Keratinocyte (primary cell): ENCODE measurements at regions not wholly inside any gene's neighbourhood (a gene's known extent, or its start where the extent isn't known, plus 50 kb on each side); places are given as distances from the start of the nearest gene placed in this dataset.
"Not testable (repeated sequence)": the region's sequence is repeated elsewhere in the genome, so short reads cannot be mapped to it uniquely, and the experiment has no call there.

ENCODE experiments used
- DNase-seq: peaks from one replicate; pipeline ENCODE4 v3.0.0-alpha.2; 2011; ENCODE audit warnings: low read depth, missing footprints, low spot score
- FAIRE-seq: peaks from 2 replicates; lab custom pipeline; 2011; peaks lifted over from hg19 to GRCh38; lab: Jason Lieb, UNC
- H2AFZ ChIP-seq: 2 replicates; pipeline ENCODE4 v1.6.0; 2012; ENCODE audit warnings: low read length, control low read depth, inconsistent platforms; ENCODE audit not compliant: control insufficient read depth
- H3K27ac ChIP-seq: 2 replicates; pipeline ENCODE4 v1.5.1; 2011; ENCODE audit warnings: low read length; ENCODE audit not compliant: control insufficient read depth, insufficient read depth
- H3K27me3 ChIP-seq: 3 replicates; pipeline ENCODE4 v1.6.0; 2011; ENCODE audit warnings: low read length; ENCODE audit not compliant: control insufficient read depth, insufficient read depth; ENCODE audit errors: extremely low read depth
- H3K36me3 ChIP-seq, 2 experiments: 2 replicates in 1 of 2; 3 replicates in 1 of 2; pipeline ENCODE4 v1.5.1; 2011; ENCODE audit warnings: low read length in 2 of 2, mild to moderate bottlenecking in 1 of 2; ENCODE audit not compliant: control insufficient read depth in 2 of 2, insufficient read depth in 2 of 2; ENCODE audit errors: extremely low read depth in 1 of 2
- H3K4me1 ChIP-seq: 3 replicates; pipeline ENCODE4 v1.5.1; 2011; ENCODE audit warnings: low read length; ENCODE audit not compliant: control insufficient read depth, insufficient read depth; ENCODE audit errors: extremely low read depth
- H3K4me2 ChIP-seq: 3 replicates; pipeline ENCODE4 v1.6.0; 2011; ENCODE audit warnings: low read depth, low read length; ENCODE audit not compliant: control insufficient read depth, insufficient read depth; ENCODE audit errors: extremely low read depth
- H3K4me3 ChIP-seq, 3 experiments: fragments of 200-600 bp in 1 of 3; sonication (generic) in 1 of 3; 2 replicates in 2 of 3; 3 replicates in 1 of 3; pipeline ENCODE4 v1.5.1; 2011 to 2016; ENCODE audit warnings: low read length in 3 of 3, mild to moderate bottlenecking in 3 of 3, control low read depth in 2 of 3, inconsistent platforms in 1 of 3, low read depth in 1 of 3, mixed read lengths in 1 of 3, mixed run types in 1 of 3, moderate library complexity in 1 of 3; ENCODE audit not compliant: control insufficient read depth in 2 of 3, insufficient read depth in 2 of 3; ENCODE audit errors: extremely low read depth in 1 of 3
- H3K79me2 ChIP-seq: 2 replicates; pipeline ENCODE4 v1.6.0; 2012; ENCODE audit warnings: low read length; ENCODE audit not compliant: control insufficient read depth, insufficient read depth
- H3K9ac ChIP-seq: 3 replicates; pipeline ENCODE4 v1.6.0; 2011; ENCODE audit warnings: low read length; ENCODE audit not compliant: control insufficient read depth, insufficient read depth; ENCODE audit errors: extremely low read depth
- H3K9me1 ChIP-seq: 3 replicates; pipeline ENCODE4 v1.6.0; 2011; ENCODE audit warnings: low read length; ENCODE audit not compliant: control insufficient read depth, insufficient read depth; ENCODE audit errors: extremely low read depth
- H3K9me3 ChIP-seq: 2 replicates; pipeline ENCODE4 v1.5.1; 2012; ENCODE audit warnings: low read depth, low read length; ENCODE audit not compliant: control insufficient read depth
- H4K20me1 ChIP-seq: 3 replicates; pipeline ENCODE4 v1.6.0; 2011; ENCODE audit warnings: low read length; ENCODE audit not compliant: control insufficient read depth, insufficient read depth; ENCODE audit errors: extremely low read depth
- CTCF ChIP-seq, 3 experiments: IDR thresholded peaks in 1 of 3; conservative IDR thresholded peaks in 1 of 3; optimal IDR thresholded peaks in 1 of 3; 2 replicates in 2 of 3; 3 replicates in 1 of 3; pipeline versions ENCODE3 to v1.5.1; 2011; ENCODE audit warnings: low read length in 3 of 3, mild to moderate bottlenecking in 3 of 3, moderate library complexity in 2 of 3, control low read depth in 1 of 3, inconsistent platforms in 1 of 3; ENCODE audit not compliant: insufficient read depth in 2 of 3; ENCODE audit errors: extremely low read depth in 1 of 3
- EZH2 ChIP-seq: IDR thresholded peaks from one replicate; pipeline ENCODE4 v1.6.1; 2012; ENCODE audit warnings: inconsistent platforms, mild to moderate bottlenecking, low read length, moderate library complexity
- dilution Hi-C: fragments of 300-500 bp; cut with MboI; formaldehyde crosslinking; loops from one replicate; pipeline ENCODE4 v1.7.0; 2020; ENCODE audit warnings: low sequenced_read_pairs; ENCODE audit not compliant: extremely low pct_ligation_motif_present

- no peak overlapping the region for H3K4me3 ChIP-seq
- no peak overlapping the region for H3K27ac ChIP-seq
- no peak overlapping the region for H3K4me2 ChIP-seq
- H3K9me3 ChIP-seq = no peaks in the 10 kb centered on the region
- no peak for TF ChIP-seq CTCF (optimal IDR thresholded peaks at IDR 0.05 in 1 of 3, IDR thresholded peaks at IDR 0.05 in 1 of 3, conservative IDR thresholded peaks at IDR 0.05 in 1 of 3; ENCODE audit: extremely low read depth in 1 of 3, insufficient read depth in 2 of 3, low read length in 3 of 3)
- TF ChIP-seq EZH2 = no peak
- H3K4me1 ChIP-seq = no peaks in the 10 kb centered on the region
- FAIRE-seq = no peak
- DNase-seq = no peak
- no peaks in the 10 kb centered on the region for H3K79me2 ChIP-seq
- dilution Hi-C loops = no loop called here
- H3K36me3 ChIP-seq = no peaks in the 10 kb centered on the region
- no peaks in the 10 kb centered on the region for H3K9me1 ChIP-seq
- H2AFZ ChIP-seq = no peak overlapping the region
- no peaks in the 10 kb centered on the region for H3K27me3 ChIP-seq
- no peaks in the 10 kb centered on the region for H4K20me1 ChIP-seq
- no peak overlapping the region for H3K9ac ChIP-seq
Observed at GRCh38 chr12:34126239-34126641, 103.9 kb downstream of the ALG10 start.

- TF ChIP-seq EZH2 = no peak
- no peak for TF ChIP-seq CTCF (optimal IDR thresholded peaks at IDR 0.05 in 1 of 3, IDR thresholded peaks at IDR 0.05 in 1 of 3, conservative IDR thresholded peaks at IDR 0.05 in 1 of 3; ENCODE audit: extremely low read depth in 1 of 3, insufficient read depth in 2 of 3, low read length in 3 of 3)
- H3K4me1 ChIP-seq = no peaks in the 10 kb centered on the region
- dilution Hi-C loops = no loop called here
- H3K79me2 ChIP-seq = no peaks in the 10 kb centered on the region
- no peak for FAIRE-seq
- no peaks in the 10 kb centered on the region for H3K9me3 ChIP-seq
- no peak overlapping the region for H3K4me2 ChIP-seq
- H3K9me1 ChIP-seq = no peaks in the 10 kb centered on the region
- H4K20me1 ChIP-seq = no peaks in the 10 kb centered on the region
- no peak overlapping the region for H2AFZ ChIP-seq
- no peaks in the 10 kb centered on the region for H3K27me3 ChIP-seq
- H3K27ac ChIP-seq = no peak overlapping the region
- H3K4me3 ChIP-seq = no peak overlapping the region
- DNase-seq = no peak
- no peaks in the 10 kb centered on the region for H3K36me3 ChIP-seq
- no peak overlapping the region for H3K9ac ChIP-seq
Observed at GRCh38 chr12:34126805-34127204, 104.5 kb downstream of the ALG10 start.

GRCh38 chr12:34127379-34127778 is 105.1 kb downstream of the ALG10 start:
- H3K27me3 ChIP-seq, H3K9ac ChIP-seq, H3K9me3 ChIP-seq, H4K20me1 ChIP-seq, H3K4me2 ChIP-seq, H3K4me1 ChIP-seq, DNase-seq, H3K27ac ChIP-seq, H2AFZ ChIP-seq, dilution Hi-C loops, H3K9me1 ChIP-seq, H3K36me3 ChIP-seq, H3K4me3 ChIP-seq, H3K79me2 ChIP-seq, FAIRE-seq: not testable (repeated sequence)
